ENCODE measurements at regions not wholly inside any gene's neighbourhood (a gene's known extent, or its start where the extent isn't known, plus 50 kb on each side); places are given as distances from the start of the nearest gene placed in this dataset.
A peak's percentile ranks its signal among the peaks of the same experiment; 100 is the strongest.

DNA sequence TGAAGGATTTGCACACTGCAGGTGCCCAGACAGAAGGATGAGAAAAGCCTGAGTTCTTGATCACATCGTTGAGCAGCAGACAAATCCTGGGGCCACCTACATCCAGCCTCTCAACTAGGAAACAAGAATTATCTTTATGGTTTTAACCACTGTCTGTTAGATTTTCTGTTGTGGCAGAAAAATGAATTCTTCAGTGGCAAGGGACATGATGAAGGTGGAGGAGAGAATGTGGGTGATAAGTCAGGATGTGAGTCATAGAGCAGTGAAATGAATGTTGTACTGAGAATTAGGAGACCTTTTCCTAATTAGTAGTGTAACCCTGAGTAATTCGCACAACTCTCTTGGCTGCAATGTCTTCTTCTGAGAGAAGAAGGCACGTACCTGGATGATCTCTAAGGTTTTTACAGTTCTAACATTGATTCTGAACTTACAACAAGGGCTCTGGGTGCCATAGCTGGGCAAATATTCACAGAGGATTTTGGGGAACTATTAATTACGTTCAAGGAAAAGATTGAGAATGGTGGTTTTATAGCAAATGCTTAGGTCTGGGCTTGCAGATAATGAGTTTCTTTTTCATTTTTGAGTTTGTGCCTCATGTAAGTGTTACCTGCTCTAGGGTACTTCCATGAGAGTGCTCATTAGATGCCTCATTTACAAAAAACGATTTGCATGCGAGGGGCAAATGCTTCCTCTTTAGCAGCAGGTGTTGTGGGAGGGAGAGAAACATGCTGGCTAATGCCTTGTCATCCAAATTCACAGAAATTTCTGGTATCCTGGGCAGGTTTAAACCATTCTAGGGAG is 111.0 kb upstream of the KL start:
- Histone ChIP-seq H3K56ac (ENCODE audit: insufficient read length, low read depth, low read length) (no peak overlapping the region), H3K4me1 (ENCODE audit: insufficient read depth, low read length) (peaks cover 5% of the 10 kb centered on the region; the same call in 1 of the 2 replicates), H2BK5ac (ENCODE audit: insufficient read length, low read length) (no peak overlapping the region), H3K18ac (ENCODE audit: insufficient read length, low read depth, low read length) (no peak overlapping the region), H3K27me3 (ENCODE audit: insufficient read depth, low read length) (no peaks in the 10 kb centered on the region), H3T11ph (ENCODE audit: low read length) (no peak overlapping the region), H4K20me1 (ENCODE audit: control insufficient read depth, insufficient read depth, insufficient read length) (no peaks in the 10 kb centered on the region), H3K27ac (ENCODE audit: insufficient read length, low read depth, low read length) (no peak overlapping the region), H2BK12ac (ENCODE audit: insufficient read length, low read depth, low read length) (no peak overlapping the region), H3K79me1 (ENCODE audit: insufficient read depth, low read depth, low read length, poor library complexity, severe bottlenecking) (no peaks in the 10 kb centered on the region), H2BK20ac (ENCODE audit: low read depth, low read length, poor library complexity, severe bottlenecking) (no peak overlapping the region), H4K91ac (ENCODE audit: insufficient read length, low read depth, low read length) (no peak overlapping the region), H3K79me2 (ENCODE audit: insufficient read depth, low read length) (no peaks in the 10 kb centered on the region), H2BK120ac (ENCODE audit: low read depth, low read length, poor library complexity, severe bottlenecking) (no peak overlapping the region), H4K5ac (ENCODE audit: insufficient read length, low read depth, low read length) (no peak overlapping the region), H4K8ac (replicated peaks; ENCODE audit: insufficient read length, low read depth, low read length) (no peak overlapping the region), H3K14ac (ENCODE audit: insufficient read depth, low read length) (no peak overlapping the region), H3K23me2 (ENCODE audit: insufficient read length, low read depth, low read length, poor library complexity, severe bottlenecking) (no peaks in the 10 kb centered on the region), H2AK5ac (ENCODE audit: insufficient read length, low read length) (no peak overlapping the region), H3K23ac (ENCODE audit: insufficient read length, low read depth, low read length) (no peak overlapping the region), H2AFZ (ENCODE audit: low read length) (no peak overlapping the region), H3K4me2 (ENCODE audit: insufficient read depth, insufficient read length, low read length) (no peak overlapping the region), H3K9ac (ENCODE audit: extremely low read depth, insufficient read length, low read length) (no peak overlapping the region), H3K4ac (ENCODE audit: low read depth, low read length) (no peak overlapping the region), H2BK15ac (ENCODE audit: low read depth, low read length) (no peak overlapping the region), H3K9me3 (ENCODE audit: control insufficient read depth, low read depth, low read length) (no peaks in the 10 kb centered on the region)
- no peak for DNase-seq
- no peaks in the 10 kb centered on the region; a peak in 1 of 7 replicates for H3K36me3 Mint-ChIP-seq (ENCODE audit: insufficient read depth in 1 of 3, low read depth in 3 of 3)
- peak overlapping the region in 1 of 3 experiments; percentile 50; a peak in 1 of 7 replicates for H3K27ac Mint-ChIP-seq
- peaks cover 19 to 24% of the 10 kb centered on the region in 2 experiments for H3K4me1 Mint-ChIP-seq
- H3K4me3 Mint-ChIP-seq = no peak overlapping the region
- no peaks in the 10 kb centered on the region; the same call in 1 of the 2 replicates for H3K27me3 Mint-ChIP-seq (ENCODE audit: low read depth)
- WGBS (ENCODE audit: extremely low coverage, insufficient read length, low lambda C conversion rate) = no CpG with 5 or more reads among the region's 6 CpGs
- TF ChIP-seq, protein P1, sequence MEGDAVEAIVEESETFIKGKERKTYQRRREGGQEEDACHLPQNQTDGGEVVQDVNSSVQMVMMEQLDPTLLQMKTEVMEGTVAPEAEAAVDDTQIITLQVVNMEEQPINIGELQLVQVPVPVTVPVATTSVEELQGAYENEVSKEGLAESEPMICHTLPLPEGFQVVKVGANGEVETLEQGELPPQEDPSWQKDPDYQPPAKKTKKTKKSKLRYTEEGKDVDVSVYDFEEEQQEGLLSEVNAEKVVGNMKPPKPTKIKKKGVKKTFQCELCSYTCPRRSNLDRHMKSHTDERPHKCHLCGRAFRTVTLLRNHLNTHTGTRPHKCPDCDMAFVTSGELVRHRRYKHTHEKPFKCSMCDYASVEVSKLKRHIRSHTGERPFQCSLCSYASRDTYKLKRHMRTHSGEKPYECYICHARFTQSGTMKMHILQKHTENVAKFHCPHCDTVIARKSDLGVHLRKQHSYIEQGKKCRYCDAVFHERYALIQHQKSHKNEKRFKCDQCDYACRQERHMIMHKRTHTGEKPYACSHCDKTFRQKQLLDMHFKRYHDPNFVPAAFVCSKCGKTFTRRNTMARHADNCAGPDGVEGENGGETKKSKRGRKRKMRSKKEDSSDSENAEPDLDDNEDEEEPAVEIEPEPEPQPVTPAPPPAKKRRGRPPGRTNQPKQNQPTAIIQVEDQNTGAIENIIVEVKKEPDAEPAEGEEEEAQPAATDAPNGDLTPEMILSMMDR (conservative IDR thresholded peaks at IDR 0.05) = no peak
- no peaks in the 10 kb centered on the region; a peak in 2 of 5 replicates for H3K9me3 Mint-ChIP-seq

Measured in H9 (cell line).